Testis (tissue), 2 donors: ENCODE measurements at regions not wholly inside any gene's neighbourhood (a gene's known extent, or its start where the extent isn't known, plus 50 kb on each side); places are given as distances from the start of the nearest gene placed in this dataset.

Source experiments
- CTCF ChIP-seq, 3 experiments: fragments of 450-650 bp in 2 of 3; fragments of 200-600 bp in 1 of 3; sonication (generic) in 1 of 3; IDR thresholded peaks; one replicate each; pipeline ENCODE4 v1.5.1; 2016 to 2019; ENCODE audit warnings: antibody characterized with exemption in 3 of 3, mild to moderate bottlenecking in 2 of 3, moderate library complexity in 1 of 3
- POLR2A ChIP-seq: fragments of 450-650 bp; IDR thresholded peaks from one replicate; pipeline ENCODE4 v1.6.1; 2017; ENCODE audit warnings: antibody characterized with exemption, mild to moderate bottlenecking, moderate library complexity

- TF ChIP-seq CTCF (IDR thresholded peaks at IDR 0.05) = no peak
- no peak for TF ChIP-seq POLR2A
Observed at GRCh38 chr16:31700200-31700529, 172.5 kb downstream of the AHSP start.
